ENCODE measurements at regions not wholly inside any gene's neighbourhood (a gene's known extent, or its start where the extent isn't known, plus 50 kb on each side); places are given as distances from the start of the nearest gene placed in this dataset.

DNA sequence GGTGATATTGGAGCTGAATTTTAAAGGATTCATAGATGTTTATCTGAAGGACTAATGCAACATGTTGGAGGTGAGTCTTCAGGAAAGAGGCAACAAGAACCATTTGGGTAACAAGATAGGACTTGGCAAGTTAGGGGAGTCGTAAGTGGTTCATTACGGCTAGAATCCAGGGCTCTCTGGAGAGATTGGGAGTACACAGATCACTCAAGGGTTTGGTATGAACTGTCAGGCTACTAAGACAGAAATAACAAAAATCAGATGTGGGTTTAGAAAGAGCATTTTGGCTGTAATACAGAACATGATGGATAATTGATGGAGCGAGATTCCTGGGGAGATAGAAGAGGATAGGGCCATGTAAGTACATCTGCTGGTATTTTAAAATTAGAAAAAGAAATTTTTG is 86.3 kb upstream of the ESR1 start:
- no peak overlapping the region for H3K4me3 ChIP-seq (ENCODE audit: low read depth, low read length)
- TF ChIP-seq, protein P1, sequence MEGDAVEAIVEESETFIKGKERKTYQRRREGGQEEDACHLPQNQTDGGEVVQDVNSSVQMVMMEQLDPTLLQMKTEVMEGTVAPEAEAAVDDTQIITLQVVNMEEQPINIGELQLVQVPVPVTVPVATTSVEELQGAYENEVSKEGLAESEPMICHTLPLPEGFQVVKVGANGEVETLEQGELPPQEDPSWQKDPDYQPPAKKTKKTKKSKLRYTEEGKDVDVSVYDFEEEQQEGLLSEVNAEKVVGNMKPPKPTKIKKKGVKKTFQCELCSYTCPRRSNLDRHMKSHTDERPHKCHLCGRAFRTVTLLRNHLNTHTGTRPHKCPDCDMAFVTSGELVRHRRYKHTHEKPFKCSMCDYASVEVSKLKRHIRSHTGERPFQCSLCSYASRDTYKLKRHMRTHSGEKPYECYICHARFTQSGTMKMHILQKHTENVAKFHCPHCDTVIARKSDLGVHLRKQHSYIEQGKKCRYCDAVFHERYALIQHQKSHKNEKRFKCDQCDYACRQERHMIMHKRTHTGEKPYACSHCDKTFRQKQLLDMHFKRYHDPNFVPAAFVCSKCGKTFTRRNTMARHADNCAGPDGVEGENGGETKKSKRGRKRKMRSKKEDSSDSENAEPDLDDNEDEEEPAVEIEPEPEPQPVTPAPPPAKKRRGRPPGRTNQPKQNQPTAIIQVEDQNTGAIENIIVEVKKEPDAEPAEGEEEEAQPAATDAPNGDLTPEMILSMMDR (IDR thresholded peaks at IDR 0.05; ENCODE audit: low read depth, low read length): no peak

DNA sequence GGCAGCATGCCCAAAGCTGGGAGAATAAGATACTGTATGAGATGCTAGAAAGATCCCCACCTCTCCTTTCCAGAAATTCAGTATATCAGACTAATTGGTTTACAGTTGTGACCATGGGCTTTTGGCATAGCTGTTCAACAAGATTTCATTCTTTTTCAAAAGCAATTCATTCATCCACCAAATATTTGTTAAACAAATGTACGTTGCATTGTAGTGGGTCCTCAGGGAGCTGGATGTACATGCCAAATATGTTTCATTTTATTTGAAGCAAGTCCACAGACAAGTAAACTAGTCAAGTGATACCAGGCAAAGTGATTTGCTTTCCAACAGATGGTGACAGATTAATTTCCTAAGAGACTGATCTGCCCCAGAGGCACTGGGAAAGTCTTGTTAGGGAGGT is 85.8 kb upstream of the ESR1 start:
- TF ChIP-seq, protein P1 (IDR thresholded peaks at IDR 0.05; ENCODE audit: low read depth, low read length): no peak
- H3K4me3 ChIP-seq (ENCODE audit: low read depth, low read length): no peak overlapping the region

DNA sequence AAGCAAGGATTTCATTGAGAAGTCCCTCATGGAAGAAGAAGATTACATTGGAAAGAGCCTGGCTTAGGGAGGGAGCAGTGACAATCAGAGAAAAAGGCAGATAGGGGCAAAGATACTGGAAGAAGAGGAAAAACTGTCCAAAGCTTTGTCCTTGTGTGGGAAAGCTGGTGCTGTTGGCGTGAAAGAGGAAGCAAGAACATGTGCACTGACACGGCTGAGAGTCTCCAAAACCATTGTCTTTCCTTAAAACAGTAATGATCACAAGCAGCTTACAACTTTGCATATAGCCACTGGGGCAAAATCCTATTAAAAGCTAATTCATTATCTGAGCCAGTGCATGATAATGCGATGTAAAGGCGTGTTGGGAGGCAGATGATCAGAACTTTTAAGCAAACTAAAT is 85.1 kb upstream of the ESR1 start:
- H3K4me3 ChIP-seq (ENCODE audit: low read depth, low read length): no peak overlapping the region

DNA sequence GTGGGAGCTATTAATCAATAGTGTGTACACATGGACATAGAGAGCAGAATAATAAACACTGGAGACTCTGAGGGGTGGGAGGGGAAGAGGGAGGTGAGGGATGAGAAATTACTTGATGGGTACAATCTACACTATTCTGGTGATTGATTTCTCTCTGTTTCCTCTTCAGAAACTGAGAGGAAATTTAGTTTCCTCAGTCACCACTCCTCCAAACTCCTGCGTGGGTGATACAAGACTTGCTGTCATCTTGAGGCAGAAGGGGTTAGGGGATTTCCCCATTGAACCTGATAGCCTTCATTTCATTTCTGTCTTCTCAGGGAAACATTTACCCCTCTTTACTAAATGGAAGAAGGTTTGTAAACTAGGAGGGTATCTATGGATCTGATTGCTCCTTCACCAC is 84.3 kb upstream of the ESR1 start:
- H3K4me3 ChIP-seq (ENCODE audit: low read depth, low read length): no peak overlapping the region
- TF ChIP-seq, protein P1 (IDR thresholded peaks at IDR 0.05; ENCODE audit: low read depth, low read length): no peak

More for the DNA sequence above, 85.1 kb upstream of the ESR1 start:
- TF ChIP-seq, protein P1 (IDR thresholded peaks at IDR 0.05; ENCODE audit: low read depth, low read length): no peak

DNA sequence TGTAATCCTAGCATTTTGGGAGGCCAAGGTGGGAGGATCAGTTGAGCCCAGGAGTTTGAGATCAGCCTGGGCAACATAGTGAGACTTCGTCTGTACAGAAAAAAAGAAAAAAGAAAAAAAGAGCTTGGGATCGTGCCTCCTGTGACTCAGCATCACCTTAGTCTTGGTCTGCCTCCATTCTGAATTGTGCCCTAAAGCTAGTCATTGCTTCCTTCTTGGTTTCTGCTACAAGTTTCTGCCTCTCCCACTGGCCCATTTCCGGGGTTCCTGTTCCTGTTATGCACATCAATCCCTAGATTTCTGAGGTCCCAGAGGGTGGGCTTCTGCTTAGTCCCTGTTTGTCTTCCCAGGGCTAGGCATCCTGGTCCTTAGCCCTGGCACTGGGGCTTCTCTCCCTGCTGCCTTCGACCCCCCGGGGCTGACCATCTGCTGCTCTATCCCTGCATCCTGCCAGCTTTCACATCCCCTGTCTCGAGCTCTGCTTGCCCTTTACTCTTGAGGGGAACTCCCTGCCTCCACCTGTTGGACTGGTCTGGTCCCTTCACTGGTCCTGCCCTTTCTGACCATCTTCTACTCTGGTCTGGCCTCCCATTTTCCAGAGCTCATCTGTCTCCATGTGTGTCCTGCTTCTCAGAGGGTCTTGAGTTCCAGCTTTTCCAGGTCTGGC is 77.5 kb upstream of the ESR1 start:
- no peak overlapping the region for H3K4me3 ChIP-seq (ENCODE audit: low read depth, low read length)
- TF ChIP-seq, protein P1 (IDR thresholded peaks at IDR 0.05; ENCODE audit: low read depth, low read length): no peak

DNA sequence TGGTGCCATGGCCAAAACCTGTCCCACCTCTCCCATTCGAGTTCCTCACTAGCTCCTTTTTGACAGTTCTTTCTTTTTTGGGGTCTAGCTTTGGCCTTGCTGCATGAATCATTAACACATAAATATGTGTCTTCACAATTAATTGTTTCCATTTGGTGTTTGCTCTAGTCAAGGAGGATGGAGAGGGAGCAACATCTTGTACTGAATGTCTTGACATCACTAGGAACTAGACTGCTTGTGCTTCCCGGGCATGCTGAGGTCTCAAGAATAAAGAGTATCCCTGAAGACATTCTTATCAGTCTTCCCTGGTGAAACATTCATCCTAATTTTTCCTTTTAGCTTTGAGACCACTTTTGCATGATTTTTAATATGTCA is 77.0 kb upstream of the ESR1 start:
- TF ChIP-seq, protein P1 (IDR thresholded peaks at IDR 0.05; ENCODE audit: low read depth, low read length): no peak
- no peak overlapping the region for H3K4me3 ChIP-seq (ENCODE audit: low read depth, low read length)

DNA sequence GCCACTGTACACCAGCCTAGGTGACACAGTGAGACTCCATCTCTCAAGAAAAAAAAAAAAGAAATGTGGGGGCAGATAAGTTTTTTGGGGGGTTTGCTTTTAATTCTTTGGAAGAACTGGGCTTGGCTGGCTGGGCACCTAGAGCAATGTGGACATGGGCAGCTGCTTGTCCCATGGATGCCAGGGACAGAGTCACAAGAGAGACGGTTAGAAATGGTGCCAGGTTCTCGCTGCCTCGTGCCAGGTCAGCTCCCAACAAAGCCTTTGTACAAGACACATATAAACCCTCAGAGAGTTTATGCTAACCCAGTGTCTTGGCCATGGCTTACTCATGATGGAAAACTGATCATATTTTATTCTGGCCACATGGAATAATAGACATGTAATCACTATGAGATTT is 76.2 kb upstream of the ESR1 start:
- H3K4me3 ChIP-seq (ENCODE audit: low read depth, low read length): no peak overlapping the region
- TF ChIP-seq, protein P1 (IDR thresholded peaks at IDR 0.05; ENCODE audit: low read depth, low read length): no peak
